Esophagus (tissue), 2 donors: ENCODE measurements at regions not wholly inside any gene's neighbourhood (a gene's known extent, or its start where the extent isn't known, plus 50 kb on each side); places are given as distances from the start of the nearest gene placed in this dataset.

ENCODE experiments used
- H3K27ac ChIP-seq, 2 donors: one replicate each; pipeline ENCODE4 v1.5.1; 2013; ENCODE audit warnings: low read depth in 2 of 2, mild to moderate bottlenecking in 2 of 2, inconsistent platforms in 1 of 2, low read length in 1 of 2, moderate library complexity in 1 of 2
- H3K27me3 ChIP-seq, 2 donors: one replicate each; pipeline ENCODE4 v1.6.1; 2013; ENCODE audit warnings: low read length in 2 of 2, control low read depth in 1 of 2, mild to moderate bottlenecking in 1 of 2; ENCODE audit not compliant: insufficient read depth in 2 of 2, control insufficient read depth in 1 of 2
- H3K36me3 ChIP-seq, 2 donors: one replicate each; pipeline ENCODE4 v1.6.1; 2013; ENCODE audit warnings: low read length in 1 of 2; ENCODE audit not compliant: control insufficient read depth in 2 of 2, insufficient read depth in 2 of 2
- H3K4me1 ChIP-seq, 2 donors: one replicate each; pipeline ENCODE4 v1.6.1; 2013; ENCODE audit warnings: low read length in 1 of 2; ENCODE audit not compliant: control insufficient read depth in 2 of 2, insufficient read depth in 2 of 2
- H3K4me3 ChIP-seq, 2 donors: one replicate each; pipeline ENCODE4 v1.5.1; 2013; ENCODE audit warnings: low read length in 2 of 2, mild to moderate bottlenecking in 2 of 2, low read depth in 1 of 2, moderate library complexity in 1 of 2
- H3K9me3 ChIP-seq, 2 donors: one replicate each; pipeline ENCODE4 v1.6.1; 2013; ENCODE audit warnings: mild to moderate bottlenecking in 2 of 2, low read depth in 1 of 2, low read length in 1 of 2, moderate library complexity in 1 of 2; ENCODE audit not compliant: control insufficient read depth in 2 of 2, insufficient read depth in 1 of 2
- WGBS, 2 donors: extraction: QIAGEN DNeasy Blood & Tissue Kit; methylation state at CpG; one replicate each; pipeline ENCODE4 v1.1.7; 2013; 5-methylcytosine and 5-hydroxymethylcytosine counted together
- donor health status: healthy with polysubstance abuse.
- donor health status: Bipolar disorder and iron deficiency.

DNA sequence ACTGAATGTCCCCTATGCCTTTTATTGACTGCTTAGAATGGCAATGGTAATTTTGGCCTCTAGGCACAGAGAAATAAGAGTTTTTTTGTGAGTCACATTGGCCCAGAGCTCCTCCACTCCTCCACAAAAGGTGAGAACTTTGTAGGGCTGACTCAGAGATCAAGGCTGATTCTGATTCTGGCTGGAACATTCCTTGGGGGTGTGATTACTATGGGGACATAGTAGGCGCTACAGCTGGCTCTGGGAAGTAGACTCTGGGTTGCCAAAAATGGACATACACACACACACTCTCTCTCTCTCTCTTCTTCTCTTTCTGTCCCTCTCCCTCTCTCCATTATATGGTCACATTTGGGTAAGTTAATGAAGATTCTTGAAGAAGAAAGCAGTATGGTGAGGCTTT, 174.6 kb upstream of the DDHD1 start:
- 59 to 88% methylated on average over 1 of the region's 1 CpG for WGBS, 2 donors
- Histone ChIP-seq H3K36me3 (no peaks in the 10 kb centered on the region), H3K9me3 (no peaks in the 10 kb centered on the region), H3K27me3 (no peaks in the 10 kb centered on the region), H3K4me3 (no peak overlapping the region), H3K4me1 (no peaks in the 10 kb centered on the region), H3K27ac (no peak overlapping the region)

- Histone ChIP-seq H3K4me3 (no peak overlapping the region), H3K36me3 (no peaks in the 10 kb centered on the region), H3K27me3 (no peaks in the 10 kb centered on the region), H3K9me3 (no peaks in the 10 kb centered on the region), H3K4me1 (no peaks in the 10 kb centered on the region), H3K27ac (no peak overlapping the region)
Measured at GRCh38 chr14:53325176-53325806, 172.2 kb upstream of the DDHD1 start.

DNA sequence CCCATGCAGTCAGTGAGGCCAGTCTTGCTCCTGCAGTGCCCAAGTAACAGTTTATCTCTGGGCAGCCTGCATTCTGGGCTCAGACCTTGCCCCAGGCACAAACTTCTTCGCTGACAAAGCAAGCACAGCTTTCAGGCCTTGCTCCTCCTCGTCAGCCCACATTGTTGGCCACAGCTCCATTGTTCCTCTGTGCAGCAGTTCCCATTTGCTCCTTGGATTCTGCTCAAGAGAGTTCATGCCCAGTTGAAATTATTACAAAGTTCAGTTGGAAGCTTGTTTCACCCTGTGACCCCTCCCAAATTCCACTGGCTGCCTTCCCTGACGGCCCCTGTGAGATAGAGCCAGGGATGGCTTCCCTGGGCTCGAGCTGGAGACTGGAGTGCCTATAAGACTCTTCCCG, 163.4 kb upstream of the DDHD1 start:
- 56 to 60% methylated on average over 5 of the region's 5 CpGs for WGBS, 2 donors
- no peaks in the 10 kb centered on the region for H3K36me3 ChIP-seq
- no peaks in the 10 kb centered on the region for H3K27me3 ChIP-seq
- peaks cover 0 to 9% of the 10 kb centered on the region in 2 donors for H3K9me3 ChIP-seq
- H3K4me1 ChIP-seq = no peaks in the 10 kb centered on the region
- H3K27ac ChIP-seq = no peak overlapping the region
- no peak overlapping the region for H3K4me3 ChIP-seq

DNA sequence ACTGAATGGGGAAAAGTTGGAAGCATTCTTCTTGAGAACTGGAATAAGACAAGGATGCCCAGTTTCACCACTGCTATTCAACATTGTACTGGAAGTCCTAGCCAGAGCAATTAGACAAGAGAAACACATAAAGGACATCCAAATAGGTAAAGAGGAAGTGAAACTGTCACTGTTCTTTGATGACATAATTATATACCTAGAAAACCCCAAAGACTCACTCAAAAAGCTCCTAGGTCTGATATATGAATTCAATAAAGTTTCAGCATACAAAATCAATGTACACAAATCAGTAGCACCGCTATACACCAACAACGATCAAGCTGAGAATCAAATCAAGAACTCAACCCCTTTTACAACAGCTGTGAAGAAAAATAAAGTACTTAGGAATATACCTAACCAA, 157.3 kb upstream of the DDHD1 start:
- H3K36me3 ChIP-seq = no peaks in the 10 kb centered on the region
- WGBS, 2 donors = 90 to 93% methylated on average over 2 of the region's 2 CpGs
- H3K9me3 ChIP-seq = no peaks in the 10 kb centered on the region
- H3K4me1 ChIP-seq = no peaks in the 10 kb centered on the region
- H3K27ac ChIP-seq = no peak overlapping the region
- no peaks in the 10 kb centered on the region for H3K27me3 ChIP-seq
- no peak overlapping the region for H3K4me3 ChIP-seq

- Histone ChIP-seq H3K27me3 (no peaks in the 10 kb centered on the region), H3K4me1 (no peaks in the 10 kb centered on the region), H3K4me3 (no peak overlapping the region), H3K9me3 (no peaks in the 10 kb centered on the region), H3K36me3 (no peaks in the 10 kb centered on the region), H3K27ac (no peak overlapping the region)
- WGBS, 2 donors = 57 to 60% methylated on average over 3 of the region's 3 CpGs
Measured at GRCh38 chr14:53306911-53307310, 153.8 kb upstream of the DDHD1 start.

- Histone ChIP-seq H3K4me1 (no peaks in the 10 kb centered on the region), H3K36me3 (no peaks in the 10 kb centered on the region), H3K27me3 (no peaks in the 10 kb centered on the region), H3K27ac (no peak overlapping the region), H3K4me3 (peak overlapping the region in 1 of 2 donors; percentile 40), H3K9me3 (no peaks in the 10 kb centered on the region)
- WGBS, 2 donors = 3 to 6% methylated on average over 11 of the region's 11 CpGs
Measured at GRCh38 chr14:53306267-53306721, 153.2 kb upstream of the DDHD1 start.

GRCh38 chr14:53304726-53305381, 151.7 kb upstream of the DDHD1 start:
- Histone ChIP-seq H3K4me3 (no peak overlapping the region), H3K36me3 (no peaks in the 10 kb centered on the region), H3K4me1 (no peaks in the 10 kb centered on the region), H3K27ac (no peak overlapping the region), H3K27me3 (no peaks in the 10 kb centered on the region), H3K9me3 (no peaks in the 10 kb centered on the region)
- 70 to 74% methylated on average over 3 of the region's 3 CpGs for WGBS, 2 donors

DNA sequence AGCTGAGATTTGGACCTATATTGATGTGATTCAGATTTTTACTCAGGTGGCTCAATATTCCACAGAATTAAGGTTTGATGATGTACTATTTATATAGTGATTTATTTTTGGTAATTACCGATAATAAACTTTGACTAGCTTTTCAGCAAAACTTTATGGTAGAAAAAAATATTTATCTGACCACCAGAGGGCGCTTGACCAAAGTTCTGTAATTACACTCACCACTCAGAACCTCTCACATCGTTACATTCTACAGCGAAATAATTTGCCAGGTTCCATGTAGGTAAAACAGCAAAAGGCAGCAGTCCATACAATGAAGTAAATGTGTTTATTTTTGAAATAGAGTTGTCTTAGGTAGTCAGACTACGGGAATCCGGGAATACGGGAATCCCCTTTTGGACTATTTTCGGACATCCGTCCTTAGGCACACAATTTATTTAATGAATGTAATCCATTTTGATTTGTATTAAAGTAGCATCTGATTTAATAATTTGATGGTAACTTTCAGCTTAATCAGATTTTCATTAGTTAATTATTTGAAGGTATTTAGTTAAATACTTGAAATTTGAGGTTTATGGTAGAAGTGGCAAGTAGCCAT, 143.0 kb upstream of the DDHD1 start:
- Histone ChIP-seq H3K36me3 (no peaks in the 10 kb centered on the region), H3K9me3 (no peaks in the 10 kb centered on the region), H3K4me1 (no peaks in the 10 kb centered on the region), H3K27ac (no peak overlapping the region), H3K4me3 (no peak overlapping the region), H3K27me3 (no peaks in the 10 kb centered on the region)
- 46 to 49% methylated on average over 9 of the region's 9 CpGs for WGBS, 2 donors

- no peaks in the 10 kb centered on the region for H3K9me3 ChIP-seq
- H3K36me3 ChIP-seq = no peaks in the 10 kb centered on the region
- no peaks in the 10 kb centered on the region for H3K27me3 ChIP-seq
- H3K4me3 ChIP-seq = no peak overlapping the region
- H3K4me1 ChIP-seq = no peaks in the 10 kb centered on the region
- H3K27ac ChIP-seq = no peak overlapping the region
- 80 to 84% methylated on average over 4 of the region's 4 CpGs for WGBS, 2 donors
Measured at GRCh38 chr14:53295372-53295771, 142.2 kb upstream of the DDHD1 start.

DNA sequence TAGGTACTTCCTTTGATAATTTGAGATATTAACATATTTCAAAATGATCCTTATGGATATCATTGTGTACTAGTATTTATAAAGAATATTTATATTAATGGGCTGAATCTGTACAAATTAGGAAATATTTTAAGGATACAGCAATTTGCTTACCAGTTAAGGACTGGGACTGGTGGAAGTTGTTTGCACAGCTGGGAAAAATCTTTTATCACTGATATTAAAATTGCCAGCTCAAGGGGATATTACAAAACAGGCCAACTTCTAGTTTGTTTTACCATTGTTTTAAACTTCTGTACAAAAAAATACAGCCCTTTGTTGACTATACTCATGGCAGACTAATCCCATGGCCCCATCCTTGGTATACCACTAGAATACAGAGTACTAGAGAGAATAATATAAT, 133.2 kb upstream of the DDHD1 start:
- H3K9me3 ChIP-seq = peaks cover 0 to 2% of the 10 kb centered on the region in 2 donors
- no peak overlapping the region for H3K27ac ChIP-seq
- no peaks in the 10 kb centered on the region for H3K27me3 ChIP-seq
- no peaks in the 10 kb centered on the region for H3K4me1 ChIP-seq
- H3K4me3 ChIP-seq = no peak overlapping the region
- H3K36me3 ChIP-seq = no peaks in the 10 kb centered on the region
